ENCODE measurements at regions not wholly inside any gene's neighbourhood (a gene's known extent, or its start where the extent isn't known, plus 50 kb on each side); places are given as distances from the start of the nearest gene placed in this dataset.
A peak's percentile ranks its signal among the peaks of the same experiment; 100 is the strongest.

DNA sequence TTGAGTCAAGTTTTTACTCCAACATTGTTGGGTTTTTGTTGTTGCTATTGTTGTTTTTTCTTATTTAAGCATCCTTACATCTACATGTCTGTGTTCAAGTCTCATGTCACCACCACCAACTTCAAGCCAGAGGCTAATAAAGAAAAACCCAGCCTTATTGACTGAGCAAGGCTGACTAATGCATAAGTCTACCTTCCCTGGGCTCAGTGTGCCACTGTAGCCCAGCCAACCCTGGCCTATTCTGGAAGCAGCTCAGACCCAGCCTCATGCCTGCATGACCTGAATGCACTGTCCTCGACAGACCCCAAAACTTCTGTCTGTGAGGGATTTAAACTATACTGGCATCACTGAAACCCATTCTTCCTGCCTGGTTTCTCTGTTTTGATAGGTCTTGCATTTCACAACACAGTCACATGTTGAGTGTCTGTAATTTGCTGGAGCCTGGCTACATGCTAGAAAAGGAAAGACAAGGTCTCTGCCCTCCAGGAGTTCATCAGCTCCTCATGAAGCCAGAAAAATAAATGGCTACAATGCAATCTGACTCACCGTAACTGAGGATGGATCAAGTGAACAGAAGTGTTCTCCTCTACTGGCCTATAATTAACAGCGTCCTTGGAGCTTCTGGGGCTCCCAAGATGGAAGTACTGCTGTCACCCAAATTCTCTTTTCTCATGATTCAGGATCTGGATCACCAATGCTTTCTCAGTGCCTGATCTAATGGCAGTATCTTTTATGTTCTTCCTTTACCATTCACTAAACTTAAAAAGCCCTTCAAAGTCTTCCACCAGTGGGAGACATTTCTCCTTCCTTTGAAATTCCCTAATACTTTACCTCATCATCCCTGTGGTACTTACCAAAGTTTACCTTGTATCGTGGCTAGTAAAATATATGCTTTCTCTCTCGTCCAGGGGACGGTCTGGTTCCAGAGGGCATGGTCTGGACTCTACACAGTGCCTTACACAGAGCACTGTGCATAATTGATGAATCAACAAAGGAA, 103.9 kb upstream of the IFNE start:
- no peak overlapping the region for H3K27ac ChIP-seq
- no peaks in the 10 kb centered on the region for H3K36me3 ChIP-seq
- TF ChIP-seq POLR2A (IDR thresholded peaks at IDR 0.05) (no peak), CTCF (IDR thresholded peaks at IDR 0.05) (no peak)
- WGBS, 2 donors = 74 to 80% methylated on average over 6 of the region's 6 CpGs
- DNase-seq = no peak
- no peak overlapping the region for H3K4me3 ChIP-seq (replicated peaks in 1 of 3)
- H3K9me3 ChIP-seq = no peaks in the 10 kb centered on the region
- no peaks in the 10 kb centered on the region for H3K27me3 ChIP-seq
- intact Hi-C loops (cut with DNase I) = no loop called here
- no peaks in the 10 kb centered on the region for H3K4me1 ChIP-seq

DNA sequence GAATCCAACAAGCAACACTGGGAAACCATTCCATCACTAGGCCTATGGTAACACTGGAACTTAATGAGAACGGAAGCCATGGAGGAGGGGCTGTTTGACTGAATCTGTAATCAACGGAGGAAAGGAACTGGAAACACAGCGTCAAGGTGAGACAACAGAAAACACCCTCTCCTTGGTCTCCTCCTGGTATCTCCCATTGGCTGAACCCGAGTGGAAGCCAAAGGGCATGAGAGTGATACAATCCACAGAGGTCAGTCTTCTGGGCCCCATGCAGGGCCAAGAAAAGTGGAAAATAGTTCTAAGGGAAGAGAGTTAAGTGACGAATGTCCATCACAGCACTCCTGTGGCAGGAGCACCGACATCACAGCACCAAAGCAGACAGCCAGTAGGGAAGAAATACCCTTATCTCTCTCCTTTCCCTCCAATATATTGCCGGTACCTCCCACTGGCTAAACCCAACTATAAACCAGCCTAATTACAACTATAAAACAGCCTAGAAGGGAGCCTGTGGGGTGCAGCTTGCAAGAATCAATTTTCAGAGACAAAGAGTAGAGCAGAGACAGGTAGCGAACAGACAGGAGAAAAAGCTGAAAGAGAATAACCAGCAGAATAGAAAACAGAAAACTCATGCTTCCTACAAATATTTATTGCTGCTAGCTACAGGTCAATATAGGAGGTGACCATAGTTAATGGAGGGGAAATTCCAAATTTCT, 107.4 kb upstream of the IFNE start:
- DNase-seq = no peak
- no peak overlapping the region for H3K4me3 ChIP-seq (replicated peaks in 1 of 3)
- no peak for TF ChIP-seq CTCF (IDR thresholded peaks at IDR 0.05)
- no peak for TF ChIP-seq POLR2A (IDR thresholded peaks at IDR 0.05)
- 93% methylated on average over 8 of the region's 8 CpGs for WGBS, 2 donors
- H3K9me3 ChIP-seq = no peaks in the 10 kb centered on the region
- intact Hi-C loops (cut with DNase I) = no loop called here
- H3K27ac ChIP-seq = no peak overlapping the region
- H3K4me1 ChIP-seq = no peaks in the 10 kb centered on the region
- H3K36me3 ChIP-seq = no peaks in the 10 kb centered on the region
- no peaks in the 10 kb centered on the region for H3K27me3 ChIP-seq

DNA sequence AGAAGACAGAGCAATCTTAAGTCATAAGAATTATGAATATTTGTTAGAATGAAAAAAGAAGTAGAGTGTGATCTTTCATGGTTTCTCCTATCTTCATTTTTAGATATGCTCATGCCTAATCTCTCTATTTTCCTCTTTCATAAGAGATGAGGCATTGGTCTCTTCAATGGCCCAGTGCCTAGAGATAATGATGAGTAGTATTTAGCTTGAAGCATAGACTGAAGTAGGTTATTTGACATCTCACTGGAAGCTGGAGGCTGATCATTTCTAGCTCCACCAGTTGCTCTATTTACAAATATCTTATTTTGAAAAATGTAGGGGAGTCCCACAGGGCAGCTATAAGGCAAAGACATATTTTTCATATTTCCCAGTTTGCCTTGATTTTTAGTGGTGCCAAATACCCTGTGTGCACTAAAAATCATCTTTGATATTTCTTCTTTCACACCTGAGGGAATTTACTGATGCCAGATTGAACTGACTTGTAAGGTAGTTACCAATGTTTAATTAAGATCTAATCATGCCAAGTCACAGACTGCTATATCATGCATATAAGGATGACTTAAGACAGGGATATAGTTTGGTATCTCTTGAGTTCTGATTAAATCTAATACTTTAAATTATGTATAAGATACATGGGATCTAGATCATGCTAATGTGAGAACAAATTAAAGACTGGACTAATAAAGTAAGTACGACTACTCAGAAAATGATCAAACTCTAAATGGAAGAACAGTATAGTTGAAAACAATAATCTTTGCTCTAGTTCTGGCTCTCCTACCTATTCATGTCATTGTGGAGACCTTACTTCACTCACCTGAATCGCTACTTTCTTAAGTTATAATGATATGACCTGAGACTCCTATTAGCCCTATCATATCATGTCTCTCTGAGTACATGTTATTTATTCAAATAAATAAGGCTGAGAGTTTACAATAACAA, 108.2 kb upstream of the IFNE start:
- H3K36me3 ChIP-seq = no peaks in the 10 kb centered on the region
- no peaks in the 10 kb centered on the region for H3K4me1 ChIP-seq
- DNase-seq = no peak
- H3K27ac ChIP-seq = no peak overlapping the region
- H3K9me3 ChIP-seq = no peaks in the 10 kb centered on the region
- intact Hi-C loops (cut with DNase I) = no loop called here
- TF ChIP-seq CTCF (IDR thresholded peaks at IDR 0.05) = no peak
- TF ChIP-seq POLR2A (IDR thresholded peaks at IDR 0.05) = no peak
- no peaks in the 10 kb centered on the region for H3K27me3 ChIP-seq
- no peak overlapping the region for H3K4me3 ChIP-seq (replicated peaks in 1 of 3)
- WGBS, 2 donors = 50 to 93% methylated on average over 2 of the region's 2 CpGs

- no peak for TF ChIP-seq CTCF (IDR thresholded peaks at IDR 0.05)
- H3K4me3 ChIP-seq (replicated peaks in 1 of 3) = no peak overlapping the region
- no peaks in the 10 kb centered on the region for H3K36me3 ChIP-seq
- WGBS, 2 donors = 50 to 61% methylated on average over 5 of the region's 5 CpGs
- no peaks in the 10 kb centered on the region for H3K4me1 ChIP-seq
- H3K9me3 ChIP-seq = no peaks in the 10 kb centered on the region
- H3K27me3 ChIP-seq = no peaks in the 10 kb centered on the region
- no peak overlapping the region for H3K27ac ChIP-seq
- intact Hi-C loops (cut with DNase I) = no loop called here
- peak; percentile 56 to 65 for DNase-seq
Observed at GRCh38 chr9:21591221-21592062, 109.3 kb upstream of the IFNE start.
